ENCODE measurements at regions not wholly inside any gene's neighbourhood (a gene's known extent, or its start where the extent isn't known, plus 50 kb on each side); places are given as distances from the start of the nearest gene placed in this dataset.

DNA sequence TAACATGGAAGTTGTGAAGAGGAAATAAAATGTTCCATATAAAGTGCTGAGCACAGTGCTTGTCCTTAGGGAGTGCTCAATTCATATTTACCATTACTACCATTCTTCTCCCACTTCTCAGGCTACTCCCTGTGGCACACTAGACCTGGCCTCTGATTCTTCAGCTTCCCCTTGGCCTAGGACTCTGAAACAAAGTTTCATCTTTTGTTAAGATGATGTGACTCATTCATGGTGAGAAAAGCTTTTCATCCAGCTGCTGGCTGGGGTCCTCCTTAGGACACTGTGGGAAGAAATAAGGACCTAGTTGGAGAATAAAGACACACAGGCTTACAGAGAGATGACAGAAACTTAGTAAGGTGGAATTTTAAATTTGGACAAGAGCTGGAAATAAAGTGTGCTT, 314.8 kb downstream of the CDC5L start:
- TF ChIP-seq, protein P1, sequence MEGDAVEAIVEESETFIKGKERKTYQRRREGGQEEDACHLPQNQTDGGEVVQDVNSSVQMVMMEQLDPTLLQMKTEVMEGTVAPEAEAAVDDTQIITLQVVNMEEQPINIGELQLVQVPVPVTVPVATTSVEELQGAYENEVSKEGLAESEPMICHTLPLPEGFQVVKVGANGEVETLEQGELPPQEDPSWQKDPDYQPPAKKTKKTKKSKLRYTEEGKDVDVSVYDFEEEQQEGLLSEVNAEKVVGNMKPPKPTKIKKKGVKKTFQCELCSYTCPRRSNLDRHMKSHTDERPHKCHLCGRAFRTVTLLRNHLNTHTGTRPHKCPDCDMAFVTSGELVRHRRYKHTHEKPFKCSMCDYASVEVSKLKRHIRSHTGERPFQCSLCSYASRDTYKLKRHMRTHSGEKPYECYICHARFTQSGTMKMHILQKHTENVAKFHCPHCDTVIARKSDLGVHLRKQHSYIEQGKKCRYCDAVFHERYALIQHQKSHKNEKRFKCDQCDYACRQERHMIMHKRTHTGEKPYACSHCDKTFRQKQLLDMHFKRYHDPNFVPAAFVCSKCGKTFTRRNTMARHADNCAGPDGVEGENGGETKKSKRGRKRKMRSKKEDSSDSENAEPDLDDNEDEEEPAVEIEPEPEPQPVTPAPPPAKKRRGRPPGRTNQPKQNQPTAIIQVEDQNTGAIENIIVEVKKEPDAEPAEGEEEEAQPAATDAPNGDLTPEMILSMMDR (optimal IDR thresholded peaks at IDR 0.05 in 1 of 3, IDR thresholded peaks at IDR 0.05 in 1 of 3, conservative IDR thresholded peaks at IDR 0.05 in 1 of 3; ENCODE audit: extremely low read depth in 1 of 3, insufficient read depth in 2 of 3, low read length in 3 of 3), result no peak
- TF ChIP-seq EZH2 (IDR thresholded peaks at IDR 0.05; ENCODE audit: low read length), result no peak
- FAIRE-seq (no peak), DNase-seq (ENCODE audit: low read depth, low spot score) (no peak)
- no peaks in the 10 kb centered on the region for H3K4me1 ChIP-seq (ENCODE audit: control insufficient read depth, extremely low read depth, insufficient read depth, low read length)
- H3K9ac ChIP-seq (ENCODE audit: control insufficient read depth, extremely low read depth, insufficient read depth, low read length), result no peak overlapping the region
- no peaks in the 10 kb centered on the region for H3K27me3 ChIP-seq (ENCODE audit: control insufficient read depth, extremely low read depth, insufficient read depth, low read length)
- no peaks in the 10 kb centered on the region for H3K9me1 ChIP-seq (ENCODE audit: control insufficient read depth, extremely low read depth, insufficient read depth, low read length)
- no peaks in the 10 kb centered on the region for H4K20me1 ChIP-seq (ENCODE audit: control insufficient read depth, extremely low read depth, insufficient read depth, low read length)
- no peaks in the 10 kb centered on the region for H3K36me3 ChIP-seq (ENCODE audit: control insufficient read depth in 2 of 2, extremely low read depth in 1 of 2, insufficient read depth in 2 of 2, low read length in 2 of 2)
- dilution Hi-C loops (cut with MboI; ENCODE audit: extremely low pct_ligation_motif_present, low sequenced_read_pairs), result no loop called here
- no peaks in the 10 kb centered on the region for H3K79me2 ChIP-seq (ENCODE audit: control insufficient read depth, insufficient read depth, low read length)
- H3K4me2 ChIP-seq (ENCODE audit: control insufficient read depth, extremely low read depth, insufficient read depth, low read depth, low read length), result no peak overlapping the region
- no peaks in the 10 kb centered on the region for H3K9me3 ChIP-seq (ENCODE audit: control insufficient read depth, low read depth, low read length)
- no peak overlapping the region for H2AFZ ChIP-seq (ENCODE audit: control insufficient read depth, low read length)
- no peak overlapping the region for H3K27ac ChIP-seq (ENCODE audit: control insufficient read depth, insufficient read depth, low read length)
- H3K4me3 ChIP-seq (ENCODE audit: control insufficient read depth in 2 of 3, extremely low read depth in 1 of 3, insufficient read depth in 2 of 3, low read depth in 1 of 3, low read length in 3 of 3), result no peak overlapping the region

DNA sequence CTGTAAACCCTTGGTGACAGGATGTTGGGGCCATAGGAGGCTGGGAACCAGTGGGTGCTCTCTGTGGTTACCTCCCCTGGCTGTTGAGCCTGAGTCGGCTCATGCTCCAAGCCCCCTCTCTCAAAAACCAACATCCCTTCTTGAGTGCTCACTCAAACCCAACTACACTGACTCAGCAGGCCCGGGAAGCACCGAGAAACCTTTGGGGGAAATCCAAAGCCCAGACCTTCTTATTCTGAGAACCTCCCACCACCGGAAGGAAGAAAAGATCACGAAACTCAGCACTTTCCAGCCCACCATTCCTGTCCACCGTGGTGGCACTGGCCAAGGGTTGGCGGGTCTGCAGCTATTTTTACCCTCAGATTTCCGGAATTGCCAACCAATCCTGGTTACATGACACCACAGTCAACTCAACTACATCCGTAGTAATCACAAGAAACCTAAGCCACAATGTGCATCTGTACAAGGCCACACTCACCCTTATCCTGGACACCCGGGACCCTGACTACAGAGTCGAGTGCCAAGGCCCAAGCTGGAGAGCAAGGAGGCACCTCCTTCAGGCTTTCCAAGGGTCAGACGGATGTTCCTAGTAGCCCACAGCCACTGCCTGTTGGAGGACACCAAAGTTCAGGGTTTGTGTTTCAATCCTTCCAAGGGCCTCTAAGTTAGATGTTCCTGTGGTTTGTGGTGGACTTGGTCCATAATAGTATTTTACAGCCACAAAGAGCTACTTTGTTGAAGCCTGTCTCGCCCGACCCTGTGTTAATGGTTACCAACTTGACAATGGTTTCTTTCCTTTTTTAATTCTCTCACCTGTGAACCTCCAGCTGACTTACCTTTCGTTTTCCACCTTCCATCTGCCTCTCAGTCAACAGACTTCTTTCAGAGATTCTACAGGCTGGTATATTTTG, 317.0 kb downstream of the CDC5L start:
- Histone ChIP-seq H4K20me1 (ENCODE audit: control insufficient read depth, extremely low read depth, insufficient read depth, low read length) (no peaks in the 10 kb centered on the region), H3K4me1 (ENCODE audit: control insufficient read depth, extremely low read depth, insufficient read depth, low read length) (no peaks in the 10 kb centered on the region), H3K36me3 (ENCODE audit: control insufficient read depth in 2 of 2, extremely low read depth in 1 of 2, insufficient read depth in 2 of 2, low read length in 2 of 2) (no peaks in the 10 kb centered on the region), H2AFZ (ENCODE audit: control insufficient read depth, low read length) (no peak overlapping the region), H3K9me1 (ENCODE audit: control insufficient read depth, extremely low read depth, insufficient read depth, low read length) (no peaks in the 10 kb centered on the region), H3K9me3 (ENCODE audit: control insufficient read depth, low read depth, low read length) (no peaks in the 10 kb centered on the region), H3K27ac (ENCODE audit: control insufficient read depth, insufficient read depth, low read length) (no peak overlapping the region), H3K79me2 (ENCODE audit: control insufficient read depth, insufficient read depth, low read length) (no peaks in the 10 kb centered on the region), H3K4me3 (ENCODE audit: control insufficient read depth in 2 of 3, extremely low read depth in 1 of 3, insufficient read depth in 2 of 3, low read depth in 1 of 3, low read length in 3 of 3) (no peak overlapping the region), H3K4me2 (ENCODE audit: control insufficient read depth, extremely low read depth, insufficient read depth, low read depth, low read length) (no peak overlapping the region), H3K27me3 (ENCODE audit: control insufficient read depth, extremely low read depth, insufficient read depth, low read length) (no peaks in the 10 kb centered on the region), H3K9ac (ENCODE audit: control insufficient read depth, extremely low read depth, insufficient read depth, low read length) (no peak overlapping the region)
- FAIRE-seq, result no peak
- TF ChIP-seq EZH2 (IDR thresholded peaks at IDR 0.05; ENCODE audit: low read length), result no peak
- TF ChIP-seq, protein P1 (optimal IDR thresholded peaks at IDR 0.05 in 1 of 3, IDR thresholded peaks at IDR 0.05 in 1 of 3, conservative IDR thresholded peaks at IDR 0.05 in 1 of 3; ENCODE audit: extremely low read depth in 1 of 3, insufficient read depth in 2 of 3, low read length in 3 of 3), result no peak
- dilution Hi-C loops (cut with MboI; ENCODE audit: extremely low pct_ligation_motif_present, low sequenced_read_pairs), result no loop called here
- no peak for DNase-seq (ENCODE audit: low read depth, low spot score)
